Osteocyte (in vitro differentiated cells): ENCODE measurements at regions not wholly inside any gene's neighbourhood (a gene's known extent, or its start where the extent isn't known, plus 50 kb on each side); places are given as distances from the start of the nearest gene placed in this dataset.

Source experiments
- DNase-seq: peaks from one replicate; pipeline ENCODE4 v3.0.0; 2021; ENCODE audit warnings: mixed read lengths; ENCODE audit not compliant: unreplicated experiment; ENCODE audit errors: extremely low spot score
- H3K27ac Mint-ChIP-seq: one replicate; pipeline ENCODE4 v1.8.0; 2021; ENCODE audit warnings: mild to moderate bottlenecking, mixed read lengths; ENCODE audit not compliant: unreplicated experiment
- H3K27me3 Mint-ChIP-seq: one replicate; pipeline ENCODE4 v1.8.0; 2021; ENCODE audit warnings: mixed read lengths; ENCODE audit not compliant: unreplicated experiment
- H3K36me3 Mint-ChIP-seq: one replicate; pipeline ENCODE4 v1.8.0; 2021; ENCODE audit warnings: mixed read lengths; ENCODE audit not compliant: unreplicated experiment
- H3K4me1 Mint-ChIP-seq: one replicate; pipeline ENCODE4 v1.8.0; 2021; ENCODE audit warnings: mixed read lengths; ENCODE audit not compliant: unreplicated experiment
- H3K4me3 Mint-ChIP-seq: one replicate; pipeline ENCODE4 v1.8.0; 2021; ENCODE audit warnings: mild to moderate bottlenecking, moderate library complexity, mixed read lengths; ENCODE audit not compliant: unreplicated experiment
- H3K9me3 Mint-ChIP-seq: one replicate; pipeline ENCODE4 v1.8.0; 2021; ENCODE audit warnings: mixed read lengths; ENCODE audit not compliant: unreplicated experiment
- CTCF ChIP-seq: fragments of 200-600 bp; sonication (generic); IDR thresholded peaks from 2 replicates; pipeline ENCODE4 v1.5.0; 2021; ENCODE audit warnings: antibody characterized with exemption, mild to moderate bottlenecking, moderate library complexity

DNA sequence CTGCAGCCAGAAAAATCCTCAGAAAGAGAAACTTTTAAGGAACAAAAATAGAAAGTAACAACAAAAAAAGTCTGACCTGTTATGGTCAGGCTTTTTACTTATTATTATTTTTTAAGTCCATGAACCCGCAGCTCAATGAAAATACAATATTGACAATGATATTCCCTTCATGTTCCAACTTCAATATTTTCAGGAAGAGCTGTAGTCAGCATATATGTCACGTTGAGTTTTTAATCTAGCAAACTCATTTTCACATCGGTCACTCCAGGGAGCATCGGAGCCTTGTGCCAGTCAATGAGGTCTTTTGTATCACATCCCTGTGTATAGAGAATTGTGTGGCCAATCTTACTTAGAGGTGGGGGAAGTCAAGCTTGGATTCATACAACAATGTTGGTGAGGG lies 568.4 kb upstream of the GCFC2 start:
- no peaks in the 10 kb centered on the region for H3K36me3 Mint-ChIP-seq
- H3K4me3 Mint-ChIP-seq: no peak overlapping the region

GRCh38 chr2:76275788-76276187 lies 565.1 kb upstream of the GCFC2 start:
- no peak for TF ChIP-seq CTCF
- H3K27me3 Mint-ChIP-seq: no peaks in the 10 kb centered on the region
- no peaks in the 10 kb centered on the region for H3K9me3 Mint-ChIP-seq
- no peaks in the 10 kb centered on the region for H3K36me3 Mint-ChIP-seq
- no peak overlapping the region for H3K4me3 Mint-ChIP-seq
- no peaks in the 10 kb centered on the region for H3K4me1 Mint-ChIP-seq
- H3K27ac Mint-ChIP-seq: no peak overlapping the region
- DNase-seq: no peak

More for the DNA sequence above, 568.4 kb upstream of the GCFC2 start:
- Mint-ChIP-seq H3K27ac (no peak overlapping the region), H3K27me3 (no peaks in the 10 kb centered on the region), H3K9me3 (no peaks in the 10 kb centered on the region), H3K4me1 (no peaks in the 10 kb centered on the region)
- no peak for TF ChIP-seq CTCF
- DNase-seq: no peak

GRCh38 chr2:76274676-76275075 lies 564.0 kb upstream of the GCFC2 start:
- H3K4me3 Mint-ChIP-seq: no peak overlapping the region
- H3K36me3 Mint-ChIP-seq: no peaks in the 10 kb centered on the region
- no peaks in the 10 kb centered on the region for H3K27me3 Mint-ChIP-seq
- no peak overlapping the region for H3K27ac Mint-ChIP-seq
- no peaks in the 10 kb centered on the region for H3K4me1 Mint-ChIP-seq
- no peak for DNase-seq
- H3K9me3 Mint-ChIP-seq: no peaks in the 10 kb centered on the region
- no peak for TF ChIP-seq CTCF

DNA sequence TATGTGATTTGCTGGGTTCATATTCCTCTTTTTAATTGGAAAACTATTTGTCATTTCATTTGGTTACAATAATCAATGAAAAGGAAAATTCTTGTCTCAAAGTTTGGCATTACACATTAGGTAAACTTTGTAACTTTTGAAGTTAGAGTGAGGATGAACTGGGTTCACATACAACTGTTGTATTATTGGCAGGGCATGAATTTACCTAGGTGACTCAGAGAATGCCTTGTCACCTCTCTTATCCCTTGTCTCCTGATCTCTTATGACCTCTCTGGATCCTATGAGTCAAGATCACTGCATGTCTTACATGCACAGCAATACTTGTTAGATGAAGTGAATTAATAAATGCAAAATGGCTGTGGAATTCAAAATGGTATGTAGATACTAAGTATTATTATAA lies 563.4 kb upstream of the GCFC2 start:
- no peak overlapping the region for H3K4me3 Mint-ChIP-seq

GRCh38 chr2:76270096-76270710 lies 559.5 kb upstream of the GCFC2 start:
- no peaks in the 10 kb centered on the region for H3K9me3 Mint-ChIP-seq
- H3K27ac Mint-ChIP-seq: no peak overlapping the region
- TF ChIP-seq CTCF: no peak
- H3K36me3 Mint-ChIP-seq: no peaks in the 10 kb centered on the region
- no peak overlapping the region for H3K4me3 Mint-ChIP-seq
- H3K4me1 Mint-ChIP-seq: no peaks in the 10 kb centered on the region
- DNase-seq: no peak
- no peaks in the 10 kb centered on the region for H3K27me3 Mint-ChIP-seq

More for the DNA sequence above, 563.4 kb upstream of the GCFC2 start:
- H3K9me3 Mint-ChIP-seq: no peaks in the 10 kb centered on the region
- no peak for DNase-seq
- no peaks in the 10 kb centered on the region for H3K4me1 Mint-ChIP-seq
- no peaks in the 10 kb centered on the region for H3K27me3 Mint-ChIP-seq
- no peak for TF ChIP-seq CTCF
- H3K27ac Mint-ChIP-seq: no peak overlapping the region
- H3K36me3 Mint-ChIP-seq: no peaks in the 10 kb centered on the region
